SK-N-MC (cell line): ENCODE measurements at regions not wholly inside any gene's neighbourhood (a gene's known extent, or its start where the extent isn't known, plus 50 kb on each side); places are given as distances from the start of the nearest gene placed in this dataset.

Source experiments
- DNase-seq: peaks from one replicate; pipeline ENCODE4 v3.0.0-alpha.2; 2011; ENCODE audit warnings: low read depth, low spot score
- H3K27ac ChIP-seq: fragments of 200-600 bp; sonication (generic); 2 replicates; pipeline ENCODE4 v1.5.1; 2016; ENCODE audit warnings: mixed run types
- H3K36me3 ChIP-seq: fragments of 200-600 bp; sonication (generic); 2 replicates; pipeline ENCODE4 v1.6.1; 2017; ENCODE audit warnings: antibody characterized with exemption, low read length, mixed read lengths; ENCODE audit not compliant: insufficient read depth
- H3K4me3 ChIP-seq: fragments of 200-600 bp; sonication (generic); 2 replicates; pipeline ENCODE4 v1.5.1; 2016
- H3K9ac ChIP-seq: fragments of 200-600 bp; sonication (generic); 2 replicates; pipeline ENCODE4 v1.8.0; 2017; ENCODE audit warnings: mixed run types, mixed read lengths; ENCODE audit not compliant: insufficient read length
- H3K9me3 ChIP-seq: fragments of 200-600 bp; sonication (generic); 2 replicates; pipeline ENCODE4 v1.6.1; 2017; ENCODE audit warnings: low read depth, mild to moderate bottlenecking, antibody characterized with exemption, low read length, moderate library complexity, mixed read lengths
- EZH2 ChIP-seq: fragments of 200-600 bp; sonication (generic); IDR thresholded peaks from one replicate; pipeline ENCODE4 v1.6.1; 2017; ENCODE audit warnings: antibody characterized with exemption
- FOXP2 ChIP-seq: optimal IDR thresholded peaks from 2 replicates; pipeline ENCODE3; 2011; ENCODE audit warnings: mild to moderate bottlenecking, moderate library complexity; ENCODE audit not compliant: insufficient read depth; ENCODE audit errors: extremely low read length, control extremely low read depth
- POLR2AphosphoS5 ChIP-seq: IDR thresholded peaks from 2 replicates; pipeline ENCODE4 v1.6.1; 2012; ENCODE audit warnings: mild to moderate bottlenecking, low read depth, low read length, borderline replicate concordance

- no peak overlapping the region for H3K27ac ChIP-seq
- DNase-seq = no peak
- no peak overlapping the region for H3K4me3 ChIP-seq
- no peaks in the 10 kb centered on the region for H3K9me3 ChIP-seq
- H3K9ac ChIP-seq = no peak overlapping the region
- TF ChIP-seq POLR2AphosphoS5 (no peak), FOXP2 (no peak), EZH2 (no peak)
- no peaks in the 10 kb centered on the region for H3K36me3 ChIP-seq
Measured at GRCh38 chr5:82365744-82366228, 87.6 kb upstream of the RPS23 start.

- H3K27ac ChIP-seq = no peak overlapping the region
- no peak for DNase-seq
- no peaks in the 10 kb centered on the region for H3K9me3 ChIP-seq
- H3K9ac ChIP-seq = no peak overlapping the region
- no peak for TF ChIP-seq EZH2
- TF ChIP-seq FOXP2 = no peak
- no peak for TF ChIP-seq POLR2AphosphoS5
- no peaks in the 10 kb centered on the region for H3K36me3 ChIP-seq
- H3K4me3 ChIP-seq = no peak overlapping the region
Measured at GRCh38 chr5:82365026-82365425, 86.9 kb upstream of the RPS23 start.

DNA sequence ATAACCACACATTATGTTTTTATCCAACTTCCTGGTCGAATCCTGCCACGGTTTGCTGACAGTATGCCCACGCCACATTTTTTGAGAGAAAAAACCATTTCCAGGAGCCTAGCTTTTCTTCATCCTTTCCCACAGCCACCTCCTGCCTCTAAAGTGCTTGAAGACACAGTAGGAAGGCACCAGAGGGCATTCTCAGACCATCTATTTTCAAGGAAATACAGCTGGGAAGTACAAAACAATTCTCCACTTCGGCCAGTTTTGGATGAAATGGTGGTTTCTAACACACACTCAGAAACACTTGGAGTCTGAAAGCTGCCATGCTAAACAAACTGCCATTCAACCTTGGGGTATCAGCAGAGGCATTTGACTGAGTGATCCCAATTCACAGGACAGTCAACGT is 86.3 kb upstream of the RPS23 start:
- no peak overlapping the region for H3K4me3 ChIP-seq
- H3K36me3 ChIP-seq = no peaks in the 10 kb centered on the region
- DNase-seq = no peak
- H3K27ac ChIP-seq = no peak overlapping the region
- TF ChIP-seq POLR2AphosphoS5 (no peak), FOXP2 (no peak)
- no peak overlapping the region for H3K9ac ChIP-seq
- no peaks in the 10 kb centered on the region for H3K9me3 ChIP-seq

GRCh38 chr5:82363524-82363923 is 85.4 kb upstream of the RPS23 start:
- no peak for DNase-seq
- Histone ChIP-seq H3K9ac (no peak overlapping the region), H3K36me3 (no peaks in the 10 kb centered on the region), H3K27ac (no peak overlapping the region), H3K4me3 (no peak overlapping the region), H3K9me3 (no peaks in the 10 kb centered on the region)
- TF ChIP-seq POLR2AphosphoS5 (no peak), FOXP2 (no peak), EZH2 (no peak)

DNA sequence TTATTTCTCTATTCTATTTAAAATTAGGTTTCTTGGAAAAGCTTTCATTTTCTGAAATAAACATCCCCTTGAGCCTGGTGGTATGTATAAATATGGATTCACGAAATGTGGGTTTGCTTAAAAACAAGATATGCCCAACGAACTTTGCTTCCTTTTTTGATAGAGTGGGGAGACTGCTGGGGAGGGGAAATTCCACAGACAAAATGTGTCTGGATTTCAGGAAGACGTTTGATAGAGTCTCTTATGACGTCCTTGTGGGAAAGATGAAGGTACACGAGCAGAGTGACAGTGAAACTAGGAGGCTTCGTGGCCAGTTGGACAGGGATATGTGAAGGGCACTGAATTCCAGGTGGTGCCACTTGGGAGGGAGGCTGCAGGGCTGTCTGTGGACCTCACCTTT is 84.5 kb upstream of the RPS23 start:
- Histone ChIP-seq H3K27ac (no peak overlapping the region), H3K9ac (no peak overlapping the region), H3K4me3 (no peak overlapping the region), H3K9me3 (no peaks in the 10 kb centered on the region), H3K36me3 (no peaks in the 10 kb centered on the region)
- TF ChIP-seq POLR2AphosphoS5 = no peak
- no peak for TF ChIP-seq FOXP2
- TF ChIP-seq EZH2 = no peak
- no peak for DNase-seq

DNA sequence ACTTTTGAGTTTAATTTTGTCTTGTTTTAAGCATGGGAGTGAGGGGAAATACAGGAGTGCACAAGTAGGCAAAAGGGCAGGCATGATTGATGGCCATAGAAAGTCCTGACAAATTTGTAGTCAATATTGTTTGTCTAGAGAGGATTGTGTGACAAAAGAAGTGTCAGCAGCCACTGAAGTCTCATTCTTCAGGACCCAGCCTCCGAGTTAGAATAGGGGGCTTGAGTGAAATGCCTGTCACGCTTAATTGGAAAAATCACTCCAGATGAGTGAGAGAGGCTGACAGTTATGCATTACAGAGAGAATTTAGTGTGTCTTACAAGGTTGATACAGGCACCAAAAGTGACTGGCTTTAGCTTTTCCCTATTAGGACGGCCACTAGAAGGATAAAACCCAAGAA is 81.9 kb upstream of the RPS23 start:
- no peaks in the 10 kb centered on the region for H3K9me3 ChIP-seq
- TF ChIP-seq FOXP2 (no peak), POLR2AphosphoS5 (no peak), EZH2 (no peak)
- no peaks in the 10 kb centered on the region for H3K36me3 ChIP-seq
- H3K27ac ChIP-seq = no peak overlapping the region
- no peak for DNase-seq
- H3K9ac ChIP-seq = no peak overlapping the region
- H3K4me3 ChIP-seq = no peak overlapping the region

DNA sequence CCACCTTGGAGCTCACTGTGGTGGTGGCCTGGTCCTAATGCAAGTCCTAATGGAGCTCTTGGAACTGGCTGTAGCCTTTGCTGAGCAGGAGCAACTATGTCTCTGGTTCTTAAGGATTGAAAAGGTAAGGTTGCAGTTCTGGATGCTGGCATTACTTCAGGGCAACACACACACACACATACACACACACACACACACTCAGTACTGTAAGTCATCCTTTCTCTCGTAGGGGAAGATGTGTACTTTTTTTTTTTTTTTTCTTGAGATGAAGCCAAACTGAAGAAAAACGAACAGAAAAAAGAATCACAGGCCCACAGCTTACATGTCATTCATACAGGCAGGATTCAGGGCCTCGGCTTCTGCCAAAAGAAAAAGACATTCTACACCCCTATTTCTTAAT is 81.1 kb upstream of the RPS23 start:
- no peak overlapping the region for H3K27ac ChIP-seq

DNA sequence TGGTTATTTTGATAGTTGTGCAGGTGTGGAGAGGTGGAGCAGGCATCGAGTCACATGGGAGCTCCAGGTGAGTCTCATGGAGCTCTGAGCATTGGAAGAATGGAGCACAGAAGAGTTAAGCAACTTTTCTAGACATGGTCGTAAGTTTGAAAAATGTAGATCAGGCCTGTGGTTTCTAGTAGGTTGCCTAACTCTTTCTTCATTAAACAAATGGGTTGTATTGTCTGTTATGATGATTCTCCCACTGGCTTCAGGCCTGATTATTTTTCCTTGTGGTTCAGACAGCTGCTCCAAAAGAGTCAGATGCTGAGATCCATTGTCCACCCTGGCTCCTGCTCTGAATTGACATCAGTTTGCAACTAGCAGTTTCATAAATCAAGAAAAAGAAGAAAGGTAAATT is 80.3 kb upstream of the RPS23 start:
- no peak for DNase-seq
- H3K27ac ChIP-seq = no peak overlapping the region

More for the DNA sequence above, 81.1 kb upstream of the RPS23 start:
- no peak for TF ChIP-seq POLR2AphosphoS5
- no peak for TF ChIP-seq EZH2
- no peak for TF ChIP-seq FOXP2
- H3K36me3 ChIP-seq = no peaks in the 10 kb centered on the region
- no peak overlapping the region for H3K9ac ChIP-seq
- H3K4me3 ChIP-seq = no peak overlapping the region
- no peak for DNase-seq
- no peaks in the 10 kb centered on the region for H3K9me3 ChIP-seq

GRCh38 chr5:82356808-82357671 is 78.9 kb upstream of the RPS23 start:
- TF ChIP-seq POLR2AphosphoS5 (no peak), FOXP2 (no peak), EZH2 (no peak)
- no peak for DNase-seq
- Histone ChIP-seq H3K4me3 (no peak overlapping the region), H3K9ac (no peak overlapping the region), H3K27ac (no peak overlapping the region), H3K9me3 (no peaks in the 10 kb centered on the region), H3K36me3 (no peaks in the 10 kb centered on the region)

More for the DNA sequence above, 80.3 kb upstream of the RPS23 start:
- Histone ChIP-seq H3K9me3 (no peaks in the 10 kb centered on the region), H3K9ac (no peak overlapping the region), H3K4me3 (no peak overlapping the region), H3K36me3 (no peaks in the 10 kb centered on the region)
- TF ChIP-seq EZH2 (no peak), POLR2AphosphoS5 (no peak), FOXP2 (no peak)
